ENCODE measurements at regions not wholly inside any gene's neighbourhood (a gene's known extent, or its start where the extent isn't known, plus 50 kb on each side); places are given as distances from the start of the nearest gene placed in this dataset.

GRCh38 chr7:145957160-145957890 is 159.3 kb upstream of the CNTNAP2 start:
- H3K9me3 ChIP-seq (ENCODE audit: low read length) = no peaks in the 10 kb centered on the region
- no peaks in the 10 kb centered on the region for H3K36me3 ChIP-seq (ENCODE audit: insufficient read depth, low read length)
- TF ChIP-seq TAF1 (IDR thresholded peaks at IDR 0.05; ENCODE audit: low read depth) = no peak
- no peak for TF ChIP-seq EZH2 (IDR thresholded peaks at IDR 0.05; ENCODE audit: borderline replicate concordance, insufficient read depth, low read length, poor library complexity, severe bottlenecking)

GRCh38 chr7:145951566-145951965 is 165.0 kb upstream of the CNTNAP2 start:
- Histone ChIP-seq H3K9me2 (ENCODE audit: insufficient read depth, low read length) (no peaks in the 10 kb centered on the region), H3K4me2 (ENCODE audit: low read length) (no peak overlapping the region), H3K27me3 (ENCODE audit: insufficient read depth, low read depth, low read length) (no peaks in the 10 kb centered on the region), H4K20me1 (ENCODE audit: insufficient read depth) (no peaks in the 10 kb centered on the region), H2AFZ (ENCODE audit: low read depth, low read length) (no peak overlapping the region), H3F3A (ENCODE audit: insufficient read depth, low read length, poor library complexity, severe bottlenecking) (no peaks in the 10 kb centered on the region), H3K4me3 (ENCODE audit: low read length) (no peak overlapping the region), H3K9ac (ENCODE audit: low read length) (no peak overlapping the region), H3K9me3 (ENCODE audit: low read length) (no peaks in the 10 kb centered on the region), H3K36me3 (ENCODE audit: insufficient read depth, low read length) (no peaks in the 10 kb centered on the region), H3K79me2 (replicated peaks; ENCODE audit: insufficient read depth, low read length) (no peaks in the 10 kb centered on the region), H3K27ac (ENCODE audit: low read length) (no peak overlapping the region)
- TF ChIP-seq CTCF (IDR thresholded peaks at IDR 0.05; ENCODE audit: poor library complexity, severe bottlenecking) (no peak), MXI1 (conservative IDR thresholded peaks at IDR 0.05; ENCODE audit: poor library complexity, severe bottlenecking) (no peak), REST (IDR thresholded peaks at IDR 0.05; ENCODE audit: borderline replicate concordance) (no peak), EP300 (conservative IDR thresholded peaks at IDR 0.05; ENCODE audit: poor library complexity, severe bottlenecking) (no peak)

More at GRCh38 chr7:145957160-145957890, 159.3 kb upstream of the CNTNAP2 start:
- H3K4me2 ChIP-seq (ENCODE audit: low read length) = no peak overlapping the region
- H4K20me1 ChIP-seq (ENCODE audit: insufficient read depth) = no peaks in the 10 kb centered on the region
- no peaks in the 10 kb centered on the region for H3F3A ChIP-seq (ENCODE audit: insufficient read depth, low read length, poor library complexity, severe bottlenecking)
- no peak overlapping the region for H2AFZ ChIP-seq (ENCODE audit: low read depth, low read length)
- H3K9me2 ChIP-seq (ENCODE audit: insufficient read depth, low read length) = no peaks in the 10 kb centered on the region
- H3K27ac ChIP-seq (ENCODE audit: low read length) = no peak overlapping the region
- no peak overlapping the region for H3K4me3 ChIP-seq (ENCODE audit: low read length)
- H3K27me3 ChIP-seq (ENCODE audit: insufficient read depth, low read depth, low read length) = no peaks in the 10 kb centered on the region
- no peak overlapping the region for H3K9ac ChIP-seq (ENCODE audit: low read length)
- H3K79me2 ChIP-seq (replicated peaks; ENCODE audit: insufficient read depth, low read length) = no peaks in the 10 kb centered on the region

GRCh38 chr7:145928937-145929336 is 187.7 kb upstream of the CNTNAP2 start:
- TF ChIP-seq RAD21 (conservative IDR thresholded peaks at IDR 0.05) = no peak
- no peak for TF ChIP-seq EZH2 (IDR thresholded peaks at IDR 0.05; ENCODE audit: borderline replicate concordance, insufficient read depth, low read length, poor library complexity, severe bottlenecking)
- no peak for TF ChIP-seq MXI1 (conservative IDR thresholded peaks at IDR 0.05; ENCODE audit: poor library complexity, severe bottlenecking)
- TF ChIP-seq SMC3 (conservative IDR thresholded peaks at IDR 0.05; ENCODE audit: poor library complexity) = no peak
- no peak for TF ChIP-seq EP300 (conservative IDR thresholded peaks at IDR 0.05; ENCODE audit: poor library complexity, severe bottlenecking)
- no peak for TF ChIP-seq TAF1 (IDR thresholded peaks at IDR 0.05; ENCODE audit: low read depth)
- no peak for TF ChIP-seq CTCF (IDR thresholded peaks at IDR 0.05; ENCODE audit: poor library complexity, severe bottlenecking)
- no peak for TF ChIP-seq POLR2AphosphoS5 (IDR thresholded peaks at IDR 0.05)
- TF ChIP-seq REST (IDR thresholded peaks at IDR 0.05; ENCODE audit: borderline replicate concordance) = no peak

More at GRCh38 chr7:145928937-145929336, 187.7 kb upstream of the CNTNAP2 start:
- Histone ChIP-seq H3K9ac (ENCODE audit: low read length) (no peak overlapping the region), H3K36me3 (ENCODE audit: insufficient read depth, low read length) (no peaks in the 10 kb centered on the region), H3K9me3 (ENCODE audit: low read length) (no peaks in the 10 kb centered on the region), H3K9me2 (ENCODE audit: insufficient read depth, low read length) (no peaks in the 10 kb centered on the region), H4K20me1 (ENCODE audit: insufficient read depth) (no peaks in the 10 kb centered on the region), H3K4me3 (ENCODE audit: low read length) (no peak overlapping the region), H2AFZ (ENCODE audit: low read depth, low read length) (no peak overlapping the region), H3K27ac (ENCODE audit: low read length) (no peak overlapping the region), H3K4me2 (ENCODE audit: low read length) (no peak overlapping the region), H3K79me2 (replicated peaks; ENCODE audit: insufficient read depth, low read length) (no peaks in the 10 kb centered on the region), H3F3A (ENCODE audit: insufficient read depth, low read length, poor library complexity, severe bottlenecking) (no peaks in the 10 kb centered on the region), H3K27me3 (ENCODE audit: insufficient read depth, low read depth, low read length) (no peaks in the 10 kb centered on the region)

Measured in neural cell (in vitro differentiated cells).